ENCODE measurements at regions not wholly inside any gene's neighbourhood (a gene's known extent, or its start where the extent isn't known, plus 50 kb on each side); places are given as distances from the start of the nearest gene placed in this dataset.
"Not testable (repeated sequence)": the region's sequence is repeated elsewhere in the genome, so short reads cannot be mapped to it uniquely, and the experiment has no call there.

GRCh38 chr18:6569813-6570212, 155.1 kb upstream of the L3MBTL4 start:
- DNase-seq (ENCODE audit: extremely low read depth, low read depth) = no peak

- DNase-seq (ENCODE audit: extremely low read depth, low read depth) = no peak
Measured at GRCh38 chr18:6570581-6571238, 156.0 kb upstream of the L3MBTL4 start.

- DNase-seq (ENCODE audit: extremely low read depth, low read depth) = no peak
Measured at GRCh38 chr18:6571239-6571602, 156.5 kb upstream of the L3MBTL4 start.

GRCh38 chr18:6572192-6572591, 157.3 kb upstream of the ARHGAP28 start:
- DNase-seq (ENCODE audit: extremely low read depth, low read depth) = not testable (repeated sequence)

GRCh38 chr18:6574631-6575030, 154.9 kb upstream of the ARHGAP28 start:
- no peak for DNase-seq (ENCODE audit: extremely low read depth, low read depth)

GRCh38 chr18:6575908-6576307, 153.6 kb upstream of the ARHGAP28 start:
- no peak for DNase-seq (ENCODE audit: extremely low read depth, low read depth)

- DNase-seq (ENCODE audit: extremely low read depth, low read depth) = no peak
Measured at GRCh38 chr18:6576718-6577375, 152.7 kb upstream of the ARHGAP28 start.

GRCh38 chr18:6578686-6579085, 150.8 kb upstream of the ARHGAP28 start:
- DNase-seq (ENCODE audit: extremely low read depth, low read depth) = no peak

- DNase-seq (ENCODE audit: extremely low read depth, low read depth) = no peak
Measured at GRCh38 chr18:6579486-6579885, 150.0 kb upstream of the ARHGAP28 start.

GRCh38 chr18:6580401-6580800, 149.1 kb upstream of the ARHGAP28 start:
- DNase-seq (ENCODE audit: extremely low read depth, low read depth) = no peak

GRCh38 chr18:6589923-6590322, 139.6 kb upstream of the ARHGAP28 start:
- no peak for DNase-seq (ENCODE audit: extremely low read depth, low read depth)

- DNase-seq (ENCODE audit: extremely low read depth, low read depth) = no peak
Measured at GRCh38 chr18:6590326-6590725, 139.2 kb upstream of the ARHGAP28 start.

GRCh38 chr18:6591491-6591890, 138.0 kb upstream of the ARHGAP28 start:
- DNase-seq (ENCODE audit: extremely low read depth, low read depth) = no peak

GRCh38 chr18:6592522-6592921, 137.0 kb upstream of the ARHGAP28 start:
- DNase-seq (ENCODE audit: extremely low read depth, low read depth) = no peak

- DNase-seq (ENCODE audit: extremely low read depth, low read depth) = no peak
Measured at GRCh38 chr18:6593142-6593885, 136.2 kb upstream of the ARHGAP28 start.

- DNase-seq (ENCODE audit: extremely low read depth, low read depth) = no peak
Measured at GRCh38 chr18:6595666-6596065, 133.8 kb upstream of the ARHGAP28 start.

- DNase-seq (ENCODE audit: extremely low read depth, low read depth) = no peak
Measured at GRCh38 chr18:6598657-6599056, 130.9 kb upstream of the ARHGAP28 start.

- no peak for DNase-seq (ENCODE audit: extremely low read depth, low read depth)
Measured at GRCh38 chr18:6600667-6601167, 128.8 kb upstream of the ARHGAP28 start.

GRCh38 chr18:6601241-6601640, 128.3 kb upstream of the ARHGAP28 start:
- no peak for DNase-seq (ENCODE audit: extremely low read depth, low read depth)

GRCh38 chr18:6602365-6602764, 127.2 kb upstream of the ARHGAP28 start:
- DNase-seq (ENCODE audit: extremely low read depth, low read depth) = no peak

GRCh38 chr18:6604573-6604941, 125.0 kb upstream of the ARHGAP28 start:
- no peak for DNase-seq (ENCODE audit: extremely low read depth, low read depth)

Data from NCI-H460 (cell line).